GM12878 (cell line): ENCODE measurements at regions not wholly inside any gene's neighbourhood (a gene's known extent, or its start where the extent isn't known, plus 50 kb on each side); places are given as distances from the start of the nearest gene placed in this dataset.
A peak's percentile ranks its signal among the peaks of the same experiment; 100 is the strongest.

Experiments
- BCL11A ChIP-seq: IDR thresholded peaks from 2 replicates; pipeline ENCODE4 v1.6.1; 2011; ENCODE audit warnings: low read depth, low read length
- BMI1 ChIP-seq: fragments of 450-650 bp; IDR thresholded peaks from 2 replicates; pipeline ENCODE4 v1.6.1; 2016; ENCODE audit warnings: mild to moderate bottlenecking, moderate library complexity, borderline replicate concordance
- ETV6 ChIP-seq, 2 experiments: fragments of 450-650 bp in 1 of 2; IDR thresholded peaks in 1 of 2; conservative IDR thresholded peaks in 1 of 2; 2 replicates each; pipeline ENCODE4 v1.6.1; 2014; ENCODE audit warnings: antibody characterized with exemption in 1 of 2, borderline replicate concordance in 1 of 2, low read depth in 1 of 2, mild to moderate bottlenecking in 1 of 2, moderate library complexity in 1 of 2
- EZH2 ChIP-seq: IDR thresholded peaks from 2 replicates; pipeline ENCODE4 v1.6.1; 2012; ENCODE audit warnings: low read depth, mild to moderate bottlenecking, control low read depth, inconsistent platforms, low read length, borderline replicate concordance; ENCODE audit not compliant: control insufficient read depth
- RBBP5 ChIP-seq: fragments of 200-600 bp; sonication (generic); conservative IDR thresholded peaks from 2 replicates; pipeline ENCODE4 v1.6.1; 2016
- RELA ChIP-seq: fragments of 450-650 bp; IDR thresholded peaks from 2 replicates; pipeline ENCODE4 v1.8.0; 2014; ENCODE audit warnings: borderline replicate concordance; ENCODE audit not compliant: partially characterized antibody
- SMARCA5 ChIP-seq: fragments of 450-650 bp; IDR thresholded peaks from 2 replicates; pipeline ENCODE4 v1.6.1; 2017; ENCODE audit warnings: mild to moderate bottlenecking
- SP1 ChIP-seq: IDR thresholded peaks from one replicate; pipeline ENCODE4 v1.6.1; 2011; ENCODE audit warnings: low read depth, low read length
- SRF ChIP-seq, 2 experiments: IDR thresholded peaks; 2 replicates each; pipeline ENCODE4 v1.6.1; 2011; ENCODE audit warnings: low read depth in 2 of 2, low read length in 2 of 2, mild to moderate bottlenecking in 1 of 2, moderate library complexity in 1 of 2
- TCF12 ChIP-seq: IDR thresholded peaks from 2 replicates; pipeline ENCODE4 v1.6.1; 2011; ENCODE audit warnings: low read depth, mild to moderate bottlenecking, low read length
- TCF3 ChIP-seq: IDR thresholded peaks from 2 replicates; pipeline ENCODE4 v1.6.1; 2012; ENCODE audit warnings: low read depth, mild to moderate bottlenecking, low read length, borderline replicate concordance; ENCODE audit not compliant: insufficient read depth
- YBX1 ChIP-seq: fragments of 450-650 bp; IDR thresholded peaks from 2 replicates; pipeline ENCODE4 v1.6.1; 2016; ENCODE audit warnings: antibody characterized with exemption
- ZNF207 ChIP-seq: fragments of 450-650 bp; IDR thresholded peaks from 2 replicates; pipeline ENCODE4 v1.6.1; 2014; ENCODE audit warnings: antibody characterized with exemption, mild to moderate bottlenecking, borderline replicate concordance
- ZSCAN29 ChIP-seq: fragments of 450-650 bp; IDR thresholded peaks from 2 replicates; pipeline ENCODE4 v1.6.1; 2017; ENCODE audit warnings: mild to moderate bottlenecking, moderate library complexity
- TF ChIP-seq, protein P1 (sequence below): fragments of 450-650 bp; IDR thresholded peaks from 2 replicates; pipeline ENCODE4 v1.6.1; 2017; ENCODE audit warnings: borderline replicate concordance
- TF ChIP-seq, protein P2 (sequence below): fragments of 450-650 bp; IDR thresholded peaks from 2 replicates; pipeline ENCODE4 v1.6.1; 2016; ENCODE audit warnings: mild to moderate bottlenecking
- TF ChIP-seq, protein P3 (sequence below): IDR thresholded peaks from 2 replicates; pipeline ENCODE4 v1.6.1; 2012; ENCODE audit warnings: low read depth, low read length, improper control_type of control experiment
- TF ChIP-seq, protein P4 (sequence below): fragments of 450-650 bp; IDR thresholded peaks from 2 replicates; pipeline ENCODE4 v1.6.1; 2017; ENCODE audit warnings: mild to moderate bottlenecking, low read depth, inconsistent platforms; ENCODE audit not compliant: poor library complexity, severe bottlenecking
- TF ChIP-seq, protein P5 (sequence below): fragments of 450-650 bp; IDR thresholded peaks from 2 replicates; pipeline ENCODE4 v1.6.1; 2017; ENCODE audit warnings: low read depth, mild to moderate bottlenecking, moderate library complexity
- TF ChIP-seq, protein P6 (sequence below): IDR thresholded peaks from 2 replicates; pipeline ENCODE4 v1.6.1; 2011; ENCODE audit warnings: borderline replicate concordance, low read depth, mild to moderate bottlenecking, moderate library complexity, low read length; ENCODE audit not compliant: insufficient read depth, poor library complexity, severe bottlenecking

DNA sequence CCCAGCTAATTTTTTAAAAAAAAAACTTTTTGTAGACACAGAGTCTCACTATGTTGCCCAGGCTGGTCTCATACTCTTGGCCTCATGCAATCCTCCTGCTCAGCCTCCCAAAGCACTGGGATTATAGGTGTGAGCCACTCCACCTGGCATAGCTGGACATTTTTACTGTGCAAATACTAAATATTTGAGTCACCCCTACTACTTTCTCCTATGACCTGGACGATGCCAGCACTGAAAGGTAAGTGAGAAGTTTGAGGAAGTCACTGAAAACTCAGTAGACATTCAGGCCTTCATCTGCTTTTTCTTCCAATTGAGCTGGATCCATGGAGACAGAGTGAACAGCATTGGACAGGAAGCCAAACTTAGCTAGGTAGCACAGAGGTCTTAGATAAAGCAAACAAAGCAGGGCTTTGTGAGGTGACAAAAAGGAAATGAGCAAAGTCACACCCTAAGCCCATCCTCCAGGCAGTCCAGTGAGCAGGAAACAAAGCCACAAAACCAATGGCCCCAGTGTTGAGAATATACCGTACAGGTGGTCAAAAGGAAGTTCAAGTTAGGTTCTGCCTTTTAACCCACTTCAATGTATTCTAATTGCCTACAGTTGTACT, 192.6 kb upstream of the RASA1 start (continued):
- TF ChIP-seq, protein P1, sequence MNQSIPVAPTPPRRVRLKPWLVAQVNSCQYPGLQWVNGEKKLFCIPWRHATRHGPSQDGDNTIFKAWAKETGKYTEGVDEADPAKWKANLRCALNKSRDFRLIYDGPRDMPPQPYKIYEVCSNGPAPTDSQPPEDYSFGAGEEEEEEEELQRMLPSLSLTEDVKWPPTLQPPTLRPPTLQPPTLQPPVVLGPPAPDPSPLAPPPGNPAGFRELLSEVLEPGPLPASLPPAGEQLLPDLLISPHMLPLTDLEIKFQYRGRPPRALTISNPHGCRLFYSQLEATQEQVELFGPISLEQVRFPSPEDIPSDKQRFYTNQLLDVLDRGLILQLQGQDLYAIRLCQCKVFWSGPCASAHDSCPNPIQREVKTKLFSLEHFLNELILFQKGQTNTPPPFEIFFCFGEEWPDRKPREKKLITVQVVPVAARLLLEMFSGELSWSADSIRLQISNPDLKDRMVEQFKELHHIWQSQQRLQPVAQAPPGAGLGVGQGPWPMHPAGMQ = no peak
- TF ChIP-seq TCF3 (no peak), BMI1 (no peak), SRF (IDR thresholded peaks at IDR 0.05; ENCODE audit: low read depth in 2 of 2, low read length in 2 of 2) (no peak), EZH2 (no peak), RBBP5 (no peak), ZSCAN29 (no peak), ETV6 (conservative IDR thresholded peaks at IDR 0.05 in 1 of 2, IDR thresholded peaks at IDR 0.05 in 1 of 2; ENCODE audit: borderline replicate concordance in 1 of 2, low read depth in 1 of 2) (peak in 1 of 2 experiments; percentile 94; a peak in 2 of 4 replicates), TCF12 (no peak), SP1 (no peak), ZNF207 (no peak), RELA (no peak), BCL11A (peak; percentile 28; the same call in 1 of the 2 replicates), YBX1 (no peak), SMARCA5 (no peak)
- TF ChIP-seq, protein P2, sequence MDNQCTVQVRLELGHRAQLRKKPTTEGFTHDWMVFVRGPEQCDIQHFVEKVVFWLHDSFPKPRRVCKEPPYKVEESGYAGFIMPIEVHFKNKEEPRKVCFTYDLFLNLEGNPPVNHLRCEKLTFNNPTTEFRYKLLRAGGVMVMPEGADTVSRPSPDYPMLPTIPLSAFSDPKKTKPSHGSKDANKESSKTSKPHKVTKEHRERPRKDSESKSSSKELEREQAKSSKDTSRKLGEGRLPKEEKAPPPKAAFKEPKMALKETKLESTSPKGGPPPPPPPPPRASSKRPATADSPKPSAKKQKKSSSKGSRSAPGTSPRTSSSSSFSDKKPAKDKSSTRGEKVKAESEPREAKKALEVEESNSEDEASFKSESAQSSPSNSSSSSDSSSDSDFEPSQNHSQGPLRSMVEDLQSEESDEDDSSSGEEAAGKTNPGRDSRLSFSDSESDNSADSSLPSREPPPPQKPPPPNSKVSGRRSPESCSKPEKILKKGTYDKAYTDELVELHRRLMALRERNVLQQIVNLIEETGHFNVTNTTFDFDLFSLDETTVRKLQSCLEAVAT = 0 out of 2 replicates have a peak, but pooled peaks have one; percentile 48
- TF ChIP-seq, protein P3, sequence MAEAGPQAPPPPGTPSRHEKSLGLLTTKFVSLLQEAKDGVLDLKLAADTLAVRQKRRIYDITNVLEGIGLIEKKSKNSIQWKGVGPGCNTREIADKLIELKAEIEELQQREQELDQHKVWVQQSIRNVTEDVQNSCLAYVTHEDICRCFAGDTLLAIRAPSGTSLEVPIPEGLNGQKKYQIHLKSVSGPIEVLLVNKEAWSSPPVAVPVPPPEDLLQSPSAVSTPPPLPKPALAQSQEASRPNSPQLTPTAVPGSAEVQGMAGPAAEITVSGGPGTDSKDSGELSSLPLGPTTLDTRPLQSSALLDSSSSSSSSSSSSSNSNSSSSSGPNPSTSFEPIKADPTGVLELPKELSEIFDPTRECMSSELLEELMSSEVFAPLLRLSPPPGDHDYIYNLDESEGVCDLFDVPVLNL = no peak
- TF ChIP-seq, protein P4, sequence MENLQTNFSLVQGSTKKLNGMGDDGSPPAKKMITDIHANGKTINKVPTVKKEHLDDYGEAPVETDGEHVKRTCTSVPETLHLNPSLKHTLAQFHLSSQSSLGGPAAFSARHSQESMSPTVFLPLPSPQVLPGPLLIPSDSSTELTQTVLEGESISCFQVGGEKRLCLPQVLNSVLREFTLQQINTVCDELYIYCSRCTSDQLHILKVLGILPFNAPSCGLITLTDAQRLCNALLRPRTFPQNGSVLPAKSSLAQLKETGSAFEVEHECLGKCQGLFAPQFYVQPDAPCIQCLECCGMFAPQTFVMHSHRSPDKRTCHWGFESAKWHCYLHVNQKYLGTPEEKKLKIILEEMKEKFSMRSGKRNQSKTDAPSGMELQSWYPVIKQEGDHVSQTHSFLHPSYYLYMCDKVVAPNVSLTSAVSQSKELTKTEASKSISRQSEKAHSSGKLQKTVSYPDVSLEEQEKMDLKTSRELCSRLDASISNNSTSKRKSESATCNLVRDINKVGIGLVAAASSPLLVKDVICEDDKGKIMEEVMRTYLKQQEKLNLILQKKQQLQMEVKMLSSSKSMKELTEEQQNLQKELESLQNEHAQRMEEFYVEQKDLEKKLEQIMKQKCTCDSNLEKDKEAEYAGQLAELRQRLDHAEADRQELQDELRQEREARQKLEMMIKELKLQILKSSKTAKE = no peak
- TF ChIP-seq, protein P5, sequence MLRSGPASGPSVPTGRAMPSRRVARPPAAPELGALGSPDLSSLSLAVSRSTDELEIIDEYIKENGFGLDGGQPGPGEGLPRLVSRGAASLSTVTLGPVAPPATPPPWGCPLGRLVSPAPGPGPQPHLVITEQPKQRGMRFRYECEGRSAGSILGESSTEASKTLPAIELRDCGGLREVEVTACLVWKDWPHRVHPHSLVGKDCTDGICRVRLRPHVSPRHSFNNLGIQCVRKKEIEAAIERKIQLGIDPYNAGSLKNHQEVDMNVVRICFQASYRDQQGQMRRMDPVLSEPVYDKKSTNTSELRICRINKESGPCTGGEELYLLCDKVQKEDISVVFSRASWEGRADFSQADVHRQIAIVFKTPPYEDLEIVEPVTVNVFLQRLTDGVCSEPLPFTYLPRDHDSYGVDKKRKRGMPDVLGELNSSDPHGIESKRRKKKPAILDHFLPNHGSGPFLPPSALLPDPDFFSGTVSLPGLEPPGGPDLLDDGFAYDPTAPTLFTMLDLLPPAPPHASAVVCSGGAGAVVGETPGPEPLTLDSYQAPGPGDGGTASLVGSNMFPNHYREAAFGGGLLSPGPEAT = peak; percentile 24; the same call in 1 of the 2 replicates
- TF ChIP-seq, protein P6, sequence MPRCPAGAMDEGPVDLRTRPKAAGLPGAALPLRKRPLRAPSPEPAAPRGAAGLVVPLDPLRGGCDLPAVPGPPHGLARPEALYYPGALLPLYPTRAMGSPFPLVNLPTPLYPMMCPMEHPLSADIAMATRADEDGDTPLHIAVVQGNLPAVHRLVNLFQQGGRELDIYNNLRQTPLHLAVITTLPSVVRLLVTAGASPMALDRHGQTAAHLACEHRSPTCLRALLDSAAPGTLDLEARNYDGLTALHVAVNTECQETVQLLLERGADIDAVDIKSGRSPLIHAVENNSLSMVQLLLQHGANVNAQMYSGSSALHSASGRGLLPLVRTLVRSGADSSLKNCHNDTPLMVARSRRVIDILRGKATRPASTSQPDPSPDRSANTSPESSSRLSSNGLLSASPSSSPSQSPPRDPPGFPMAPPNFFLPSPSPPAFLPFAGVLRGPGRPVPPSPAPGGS = no peak
